Endometrium (tissue), 2 donors: ENCODE measurements at regions not wholly inside any gene's neighbourhood (a gene's known extent, or its start where the extent isn't known, plus 50 kb on each side); places are given as distances from the start of the nearest gene placed in this dataset.

Experiments used
- FAIRE-seq: peaks from 2 replicates; lab custom pipeline; 2012; peaks lifted over from hg19 to GRCh38; lab: Jason Lieb, UNC
- donor health status: control.
- donor health status: control.

DNA sequence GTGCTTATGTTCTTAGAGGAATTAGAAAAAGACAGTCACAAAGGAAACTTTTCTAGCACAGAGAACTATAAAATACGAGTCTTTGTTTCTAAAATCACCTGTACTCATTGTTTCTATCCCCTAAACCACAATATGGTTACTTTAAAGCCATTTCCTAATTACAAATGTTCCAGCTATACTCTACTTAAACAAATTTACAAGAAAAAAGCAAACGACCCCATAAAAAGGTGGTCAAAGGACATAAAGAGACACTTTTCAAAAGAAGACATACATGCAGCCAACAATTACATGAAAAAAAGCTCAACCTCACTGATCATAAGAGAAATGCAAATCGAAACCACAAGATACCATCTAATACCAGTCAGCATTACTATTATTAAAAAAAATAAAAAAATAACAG is 447.3 kb downstream of the RAB28 start:
- no peak for FAIRE-seq

DNA sequence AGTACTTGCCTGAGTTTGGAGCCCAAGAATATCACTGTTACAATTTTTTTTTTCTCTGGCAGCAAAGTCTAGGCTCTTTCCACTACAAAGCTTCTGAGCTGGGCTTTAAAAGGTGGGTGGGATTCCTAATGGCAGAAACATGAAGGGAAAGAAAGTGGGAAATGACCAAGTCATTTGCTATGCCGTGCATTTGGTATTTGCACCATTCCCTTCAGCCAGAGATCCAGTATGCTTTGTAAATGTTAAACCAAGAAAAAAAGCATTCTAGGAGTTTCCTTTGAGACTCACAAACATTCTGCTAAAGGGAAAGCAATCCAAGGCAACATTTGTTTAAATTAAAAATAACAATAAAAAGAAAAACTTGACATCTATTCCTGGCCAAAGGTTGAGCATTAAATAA is 451.2 kb downstream of the RAB28 start:
- no peak for FAIRE-seq

- FAIRE-seq = no peak
Measured at GRCh38 chr4:13024147-13025105, 459.7 kb downstream of the RAB28 start.

DNA sequence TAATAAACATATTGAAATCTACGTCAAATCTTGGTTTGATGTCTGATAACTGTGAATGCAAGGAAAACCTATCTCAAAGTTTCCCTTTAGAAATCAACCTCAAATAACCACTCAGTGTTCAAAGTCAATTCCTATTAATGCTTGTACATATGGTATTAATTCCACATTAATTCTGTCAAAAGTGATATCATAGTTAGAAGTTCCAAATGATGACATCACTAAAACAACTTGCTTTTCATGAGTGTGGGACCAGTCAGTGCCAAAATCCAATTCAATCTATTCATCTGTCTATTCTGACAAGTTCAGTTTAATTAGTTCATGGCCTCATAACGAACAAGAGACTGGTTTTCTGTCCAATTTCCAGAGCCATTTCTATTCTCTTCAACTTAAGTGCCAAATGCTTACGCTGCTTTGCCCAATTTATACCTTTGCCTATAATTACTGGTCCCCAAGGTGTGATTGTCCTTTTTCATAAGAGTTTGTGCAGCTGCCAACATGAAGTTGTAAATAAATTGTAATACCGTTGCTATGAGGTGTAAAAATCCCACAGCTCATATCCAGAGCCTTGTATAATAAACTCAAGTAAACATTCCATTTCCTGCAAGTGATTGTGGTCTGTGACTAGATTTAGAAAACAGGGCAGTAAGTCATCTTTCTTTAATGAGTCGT is 476.2 kb downstream of the RAB28 start:
- FAIRE-seq = no peak

GRCh38 chr4:12993923-12994322 is 490.2 kb downstream of the RAB28 start:
- no peak for FAIRE-seq

DNA sequence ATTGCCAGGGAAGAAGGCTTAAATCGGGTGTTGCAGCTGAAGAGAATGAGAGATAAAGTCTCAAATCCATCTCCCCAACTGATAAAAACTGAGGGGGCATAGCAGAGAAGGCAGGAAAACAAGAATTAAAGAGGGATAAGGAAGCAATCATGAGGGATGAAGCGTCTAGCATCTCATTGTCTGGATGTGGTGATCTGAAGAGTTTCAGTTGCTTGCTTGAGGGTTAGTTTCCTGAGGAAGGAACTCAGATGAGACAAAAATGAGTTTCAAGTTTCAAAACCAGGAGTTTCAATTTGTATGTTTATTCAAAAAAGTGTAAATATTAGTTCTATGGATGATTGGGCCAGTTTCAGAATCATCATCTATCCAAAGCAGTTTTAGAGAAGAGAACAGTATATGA is 496.9 kb downstream of the RAB28 start:
- FAIRE-seq = no peak

DNA sequence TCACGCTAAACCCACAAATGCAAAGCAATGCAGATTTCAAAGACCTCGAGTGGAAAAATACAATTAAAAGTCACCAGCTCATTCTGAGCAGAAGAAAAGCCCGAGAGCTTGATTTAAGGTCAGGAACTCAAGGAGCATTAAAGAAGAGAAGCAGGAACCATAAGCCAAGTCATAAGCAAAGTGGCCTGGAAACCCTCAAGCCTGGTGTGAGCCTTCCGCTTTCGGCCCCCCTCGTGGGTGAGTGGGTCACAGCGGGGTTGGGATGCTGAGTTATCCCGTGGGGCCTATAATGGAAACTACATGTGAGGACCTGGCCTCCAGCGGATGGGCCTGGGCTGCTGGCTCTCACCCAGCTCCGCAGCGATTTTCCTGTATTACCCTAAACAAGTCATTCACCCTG is 504.3 kb downstream of the RAB28 start:
- FAIRE-seq = no peak

GRCh38 chr4:12978310-12978709 is 505.8 kb downstream of the RAB28 start:
- FAIRE-seq = no peak

GRCh38 chr4:12975511-12975910 is 508.6 kb downstream of the RAB28 start:
- FAIRE-seq = no peak

- FAIRE-seq = no peak
Measured at GRCh38 chr4:12973522-12973921, 510.6 kb downstream of the RAB28 start.

- no peak for FAIRE-seq
Measured at GRCh38 chr4:12968345-12968744, 515.8 kb downstream of the RAB28 start.

GRCh38 chr4:12966726-12967125 is 517.4 kb downstream of the RAB28 start:
- FAIRE-seq = no peak

DNA sequence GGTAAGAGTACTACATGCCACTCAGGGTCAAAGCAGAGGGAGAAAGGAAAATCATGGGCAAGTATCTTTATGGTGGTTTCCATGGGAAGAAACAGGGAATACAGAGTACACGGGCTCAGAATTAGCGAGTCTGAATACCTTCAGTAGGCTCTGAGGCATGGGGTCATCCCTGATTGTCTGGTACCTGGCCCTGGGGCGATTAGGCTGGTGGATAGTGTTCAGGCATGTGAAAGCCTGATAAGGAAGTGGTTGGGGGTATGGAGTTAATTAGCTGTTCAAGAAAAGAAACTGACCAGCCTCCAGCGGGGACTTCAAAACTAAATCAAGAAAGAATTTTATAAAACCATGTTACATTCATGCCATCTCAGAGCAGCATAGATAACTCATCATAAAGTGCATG is 518.8 kb downstream of the RAB28 start:
- no peak for FAIRE-seq

- no peak for FAIRE-seq
Measured at GRCh38 chr4:12963912-12964311, 520.2 kb downstream of the RAB28 start.

DNA sequence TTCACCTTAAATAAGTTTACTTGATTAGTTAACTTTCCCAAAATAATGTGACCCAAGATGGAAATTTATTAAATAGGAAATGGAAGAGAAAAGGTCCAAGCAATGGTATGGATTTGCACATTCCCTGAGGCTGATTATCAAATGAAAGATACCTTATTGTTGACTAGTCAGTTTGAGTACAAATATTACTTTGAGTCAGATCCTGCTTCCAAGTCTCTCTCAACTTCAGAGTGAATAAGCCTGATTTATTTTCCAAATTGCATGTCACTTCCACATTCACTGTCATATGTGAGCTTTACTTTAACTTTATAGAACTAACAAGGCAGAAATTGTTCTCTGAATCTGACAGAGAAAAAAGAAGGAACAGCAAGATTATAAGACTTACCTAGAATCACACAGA is 520.8 kb downstream of the RAB28 start:
- no peak for FAIRE-seq

DNA sequence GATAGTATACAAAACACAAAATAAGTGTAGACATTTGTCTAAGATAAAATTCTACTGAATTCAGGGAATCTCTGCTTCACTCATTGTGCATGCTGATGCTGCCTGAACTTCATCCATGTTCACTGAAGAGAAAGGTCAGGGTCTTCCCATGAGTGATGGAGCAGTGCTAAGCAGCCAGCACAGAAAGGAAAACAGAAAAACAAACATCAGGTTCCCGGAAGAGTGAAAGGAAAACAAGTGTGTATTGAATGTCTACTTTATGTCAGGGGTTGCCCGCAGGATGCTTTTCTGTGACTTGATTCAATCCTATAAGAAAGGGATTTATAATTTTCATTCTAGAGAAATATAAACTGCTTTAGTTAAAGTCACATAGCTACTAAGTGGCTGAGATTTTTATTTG is 522.4 kb downstream of the RAB28 start:
- FAIRE-seq = no peak

- FAIRE-seq = no peak
Measured at GRCh38 chr4:12958436-12958835, 525.7 kb downstream of the RAB28 start.

- FAIRE-seq = no peak
Measured at GRCh38 chr4:12957108-12957507, 527.0 kb downstream of the RAB28 start.

GRCh38 chr4:12956026-12956425 is 528.1 kb downstream of the RAB28 start:
- FAIRE-seq = no peak

- no peak for FAIRE-seq
Measured at GRCh38 chr4:12949719-12950490, 534.2 kb downstream of the RAB28 start.

DNA sequence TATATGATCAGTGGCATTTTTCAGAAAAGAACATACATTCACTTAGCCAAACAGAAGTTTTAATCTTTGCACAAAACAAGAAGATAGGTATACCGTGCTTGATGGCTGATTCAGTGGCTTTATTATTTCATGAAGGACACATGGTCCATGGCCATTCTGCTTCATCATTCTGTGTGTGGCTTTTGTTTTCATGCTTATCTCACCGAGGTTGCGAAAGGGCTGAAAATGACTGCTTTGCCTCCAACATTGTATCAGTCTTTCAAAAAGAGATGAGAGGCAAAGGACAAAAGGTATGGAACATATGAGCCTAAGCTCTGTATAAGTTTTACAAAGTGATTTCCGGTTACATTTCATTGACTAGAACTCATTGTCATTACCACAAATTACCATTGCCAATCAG is 541.1 kb downstream of the RAB28 start:
- no peak for FAIRE-seq

DNA sequence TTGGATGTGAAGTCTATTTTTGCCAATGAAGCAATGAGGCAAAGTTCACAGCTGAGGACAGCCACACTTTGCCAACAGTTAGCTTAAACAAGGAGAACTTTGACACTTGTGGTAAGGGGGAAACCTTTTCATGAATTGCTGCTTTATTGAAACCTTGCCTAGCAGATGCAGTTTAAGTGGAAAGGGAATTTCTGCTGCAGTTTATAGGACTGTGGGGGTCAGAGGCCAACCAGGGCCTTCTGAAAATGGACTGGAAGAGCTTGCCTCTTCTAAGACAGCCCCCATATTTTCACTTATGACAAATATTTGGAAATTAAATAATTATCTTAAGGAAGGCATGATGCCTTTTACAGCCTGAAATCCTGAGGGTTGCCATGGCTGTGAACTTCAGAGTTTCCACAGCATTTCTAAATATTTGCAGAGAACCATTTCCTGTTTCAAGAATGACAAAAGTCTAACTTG is 550.3 kb downstream of the RAB28 start:
- FAIRE-seq = no peak
